Panc1 (cell line): ENCODE measurements at regions not wholly inside any gene's neighbourhood (a gene's known extent, or its start where the extent isn't known, plus 50 kb on each side); places are given as distances from the start of the nearest gene placed in this dataset.

Source experiments
- POLR2AphosphoS5 ChIP-seq: IDR thresholded peaks from 2 replicates; pipeline ENCODE4 v1.6.1; 2012; ENCODE audit warnings: mild to moderate bottlenecking, low read depth, low read length, moderate library complexity
- TF ChIP-seq, protein P1 (sequence below): fragments of 450-650 bp; IDR thresholded peaks from 2 replicates; pipeline ENCODE4 v1.5.1; 2017; ENCODE audit warnings: mild to moderate bottlenecking

GRCh38 chr14:61130512-61131260, 149.6 kb downstream of the SLC38A6 start:
- TF ChIP-seq, protein P1, sequence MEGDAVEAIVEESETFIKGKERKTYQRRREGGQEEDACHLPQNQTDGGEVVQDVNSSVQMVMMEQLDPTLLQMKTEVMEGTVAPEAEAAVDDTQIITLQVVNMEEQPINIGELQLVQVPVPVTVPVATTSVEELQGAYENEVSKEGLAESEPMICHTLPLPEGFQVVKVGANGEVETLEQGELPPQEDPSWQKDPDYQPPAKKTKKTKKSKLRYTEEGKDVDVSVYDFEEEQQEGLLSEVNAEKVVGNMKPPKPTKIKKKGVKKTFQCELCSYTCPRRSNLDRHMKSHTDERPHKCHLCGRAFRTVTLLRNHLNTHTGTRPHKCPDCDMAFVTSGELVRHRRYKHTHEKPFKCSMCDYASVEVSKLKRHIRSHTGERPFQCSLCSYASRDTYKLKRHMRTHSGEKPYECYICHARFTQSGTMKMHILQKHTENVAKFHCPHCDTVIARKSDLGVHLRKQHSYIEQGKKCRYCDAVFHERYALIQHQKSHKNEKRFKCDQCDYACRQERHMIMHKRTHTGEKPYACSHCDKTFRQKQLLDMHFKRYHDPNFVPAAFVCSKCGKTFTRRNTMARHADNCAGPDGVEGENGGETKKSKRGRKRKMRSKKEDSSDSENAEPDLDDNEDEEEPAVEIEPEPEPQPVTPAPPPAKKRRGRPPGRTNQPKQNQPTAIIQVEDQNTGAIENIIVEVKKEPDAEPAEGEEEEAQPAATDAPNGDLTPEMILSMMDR = no peak
- TF ChIP-seq POLR2AphosphoS5 = no peak
